SK-N-SH treated with all-trans-retinoic acid at 6 μM for 48 hours (cell line): ENCODE measurements at regions not wholly inside any gene's neighbourhood (a gene's known extent, or its start where the extent isn't known, plus 50 kb on each side); places are given as distances from the start of the nearest gene placed in this dataset.

ENCODE experiments used
- ATAC-seq: fragments of 200-7000 bp; cut with Tn5 transposase; 3 replicates; pipeline ENCODE4 v1.9.1; 2020; ENCODE audit warnings: mild to moderate bottlenecking, moderate library complexity
- ARNTL ChIP-seq: fragments of 450-650 bp; formaldehyde crosslinking; IDR thresholded peaks from 2 replicates; pipeline ENCODE4 v1.5.0; 2020; ENCODE audit warnings: low read depth, mild to moderate bottlenecking, moderate library complexity, borderline replicate concordance
- BACH2 ChIP-seq: fragments of 250-450 bp; sonication (Bioruptor Pico); IDR thresholded peaks from 2 replicates; pipeline ENCODE4 v1.9.0; 2021; ENCODE audit warnings: mild to moderate bottlenecking, borderline replicate concordance
- CSDC2 ChIP-seq: fragments of 250-450 bp; sonication (Bioruptor Pico); IDR thresholded peaks from 2 replicates; pipeline ENCODE4 v1.5.0; 2020; ENCODE audit warnings: mild to moderate bottlenecking, moderate library complexity
- GLIS3 ChIP-seq: fragments of 250-450 bp; sonication (Bioruptor Pico); IDR thresholded peaks from 2 replicates; pipeline ENCODE4 v1.5.0; 2020; ENCODE audit warnings: mild to moderate bottlenecking, moderate library complexity
- OSR1 ChIP-seq: fragments of 250-450 bp; sonication (Bioruptor Pico); IDR thresholded peaks from 2 replicates; pipeline ENCODE4 v1.8.0; 2022; ENCODE audit warnings: moderate library complexity, mild to moderate bottlenecking, inconsistent platforms
- PPARA ChIP-seq: fragments of 250-450 bp; sonication (Bioruptor Pico); IDR thresholded peaks from 2 replicates; pipeline ENCODE4 v1.5.0; 2020; ENCODE audit warnings: mild to moderate bottlenecking, borderline replicate concordance
- RARB ChIP-seq: fragments of 250-450 bp; sonication (Bioruptor Pico); IDR thresholded peaks from 2 replicates; pipeline ENCODE4 v1.8.0; 2021; ENCODE audit warnings: mild to moderate bottlenecking, moderate library complexity
- SNAI2 ChIP-seq: fragments of 250-450 bp; sonication (Bioruptor Pico); IDR thresholded peaks from 2 replicates; pipeline ENCODE4 v1.5.0; 2020; ENCODE audit warnings: mild to moderate bottlenecking, moderate library complexity
- TCF4 ChIP-seq: fragments of 250-450 bp; sonication (Bioruptor Pico); IDR thresholded peaks from 2 replicates; pipeline ENCODE4 v1.8.0; 2021; ENCODE audit warnings: mild to moderate bottlenecking, moderate library complexity, borderline replicate concordance
- TOX ChIP-seq: fragments of 250-450 bp; sonication (Bioruptor Pico); IDR thresholded peaks from 2 replicates; pipeline ENCODE4 v1.8.0; 2021; ENCODE audit warnings: mild to moderate bottlenecking, moderate library complexity, borderline replicate concordance
- ZC3H10 ChIP-seq: fragments of 250-450 bp; sonication (Bioruptor Pico); IDR thresholded peaks from 2 replicates; pipeline ENCODE4 v1.5.1; 2021; ENCODE audit warnings: mild to moderate bottlenecking, moderate library complexity
- ZFP3 ChIP-seq: fragments of 250-450 bp; sonication (Bioruptor Pico); IDR thresholded peaks from 2 replicates; pipeline ENCODE4 v1.5.0; 2020; ENCODE audit warnings: mild to moderate bottlenecking, moderate library complexity
- ZFP30 ChIP-seq: fragments of 450-650 bp; formaldehyde crosslinking; IDR thresholded peaks from 2 replicates; pipeline ENCODE4 v1.5.0; 2022; ENCODE audit warnings: mild to moderate bottlenecking, moderate library complexity
- ZNF565 ChIP-seq: fragments of 450-650 bp; formaldehyde crosslinking; conservative IDR thresholded peaks from 2 replicates; pipeline ENCODE4 v1.5.0; 2020; ENCODE audit warnings: low read depth, mild to moderate bottlenecking, moderate library complexity
- ZNF70 ChIP-seq: fragments of 450-650 bp; formaldehyde crosslinking; IDR thresholded peaks from 2 replicates; pipeline ENCODE4 v1.5.0; 2020; ENCODE audit warnings: mild to moderate bottlenecking, moderate library complexity
- ZNF8 ChIP-seq: fragments of 450-650 bp; formaldehyde crosslinking; IDR thresholded peaks from 2 replicates; pipeline ENCODE4 v1.5.0; 2020; ENCODE audit warnings: mild to moderate bottlenecking, moderate library complexity
- TF ChIP-seq, protein P1 (sequence below): fragments of 250-450 bp; sonication (Bioruptor Pico); IDR thresholded peaks from 2 replicates; pipeline ENCODE4 v1.8.0; 2021; ENCODE audit warnings: low read depth, mild to moderate bottlenecking, moderate library complexity, borderline replicate concordance
- TF ChIP-seq, protein P2 (sequence below): fragments of 250-450 bp; sonication (Bioruptor Pico); IDR thresholded peaks from 2 replicates; pipeline ENCODE4 v1.5.1; 2020; ENCODE audit warnings: low read depth, mild to moderate bottlenecking, moderate library complexity
- TF ChIP-seq, protein P3 (sequence below): fragments of 250-450 bp; sonication (Bioruptor Pico); IDR thresholded peaks from 2 replicates; pipeline ENCODE4 v1.5.0; 2020; ENCODE audit warnings: mild to moderate bottlenecking, moderate library complexity
- TF ChIP-seq, protein P4 (sequence below): fragments of 250-450 bp; sonication (Bioruptor Pico); IDR thresholded peaks from 2 replicates; pipeline ENCODE4 v1.5.1; 2021; ENCODE audit warnings: mild to moderate bottlenecking, moderate library complexity

DNA sequence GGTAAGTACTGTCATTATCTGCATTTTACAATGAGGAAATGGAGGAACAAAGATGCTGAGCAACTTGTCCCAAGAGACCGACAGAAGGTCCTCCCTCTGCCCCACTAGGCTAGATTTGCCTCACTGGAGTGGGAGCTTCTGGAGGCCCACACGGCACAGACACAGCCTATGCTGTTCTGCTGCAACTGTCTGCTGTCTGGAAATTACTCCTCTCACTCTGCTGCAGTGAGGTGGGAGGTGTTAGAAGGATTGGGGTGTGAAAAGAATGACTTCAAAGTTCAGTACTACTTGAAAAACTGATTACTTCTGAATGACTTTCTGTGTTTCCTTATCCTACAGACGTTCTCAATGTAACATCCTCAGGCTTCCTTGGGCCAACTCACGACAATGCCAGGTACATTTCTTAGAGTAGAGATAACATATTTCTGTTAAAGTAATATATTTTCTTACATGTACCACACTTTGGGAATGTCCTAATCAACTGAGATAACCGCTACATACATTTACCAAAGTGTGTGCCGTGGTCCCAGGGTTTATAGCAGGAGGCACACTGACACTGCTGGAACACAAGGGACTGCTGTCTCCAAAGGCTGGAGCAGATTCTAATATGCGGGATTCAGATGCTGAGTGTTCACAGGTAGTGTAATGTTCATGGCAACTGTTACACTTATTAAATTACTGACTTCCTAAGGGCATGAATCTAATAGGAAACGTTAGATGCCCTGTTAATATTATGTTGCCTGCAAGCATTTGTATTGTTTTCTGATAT, 53.5 kb upstream of the WASF3 start:
- TF ChIP-seq ARNTL (no peak), CSDC2 (CRISPR knock-in tag) (no peak), TCF4 (CRISPR knock-in tag) (no peak), RARB (CRISPR knock-in tag) (no peak), SNAI2 (CRISPR knock-in tag) (no peak), ZNF8 (no peak), GLIS3 (CRISPR knock-in tag) (no peak), ZNF565 (CRISPR knock-in tag) (no peak), ZFP30 (CRISPR knock-in tag) (no peak), BACH2 (no peak), TOX (no peak), PPARA (no peak), ZFP3 (CRISPR knock-in tag) (no peak), ZNF70 (CRISPR knock-in tag) (no peak), ZC3H10 (CRISPR knock-in tag) (no peak), OSR1 (CRISPR knock-in tag) (no peak)
- TF ChIP-seq, protein P1, sequence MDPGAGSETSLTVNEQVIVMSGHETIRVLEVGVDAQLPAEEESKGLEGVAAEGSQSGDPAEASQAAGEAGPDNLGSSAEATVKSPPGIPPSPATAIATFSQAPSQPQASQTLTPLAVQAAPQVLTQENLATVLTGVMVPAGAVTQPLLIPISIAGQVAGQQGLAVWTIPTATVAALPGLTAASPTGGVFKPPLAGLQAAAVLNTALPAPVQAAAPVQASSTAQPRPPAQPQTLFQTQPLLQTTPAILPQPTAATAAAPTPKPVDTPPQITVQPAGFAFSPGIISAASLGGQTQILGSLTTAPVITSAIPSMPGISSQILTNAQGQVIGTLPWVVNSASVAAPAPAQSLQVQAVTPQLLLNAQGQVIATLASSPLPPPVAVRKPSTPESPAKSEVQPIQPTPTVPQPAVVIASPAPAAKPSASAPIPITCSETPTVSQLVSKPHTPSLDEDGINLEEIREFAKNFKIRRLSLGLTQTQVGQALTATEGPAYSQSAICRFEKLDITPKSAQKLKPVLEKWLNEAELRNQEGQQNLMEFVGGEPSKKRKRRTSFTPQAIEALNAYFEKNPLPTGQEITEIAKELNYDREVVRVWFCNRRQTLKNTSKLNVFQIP (CRISPR knock-in tag): no peak
- TF ChIP-seq, protein P2, sequence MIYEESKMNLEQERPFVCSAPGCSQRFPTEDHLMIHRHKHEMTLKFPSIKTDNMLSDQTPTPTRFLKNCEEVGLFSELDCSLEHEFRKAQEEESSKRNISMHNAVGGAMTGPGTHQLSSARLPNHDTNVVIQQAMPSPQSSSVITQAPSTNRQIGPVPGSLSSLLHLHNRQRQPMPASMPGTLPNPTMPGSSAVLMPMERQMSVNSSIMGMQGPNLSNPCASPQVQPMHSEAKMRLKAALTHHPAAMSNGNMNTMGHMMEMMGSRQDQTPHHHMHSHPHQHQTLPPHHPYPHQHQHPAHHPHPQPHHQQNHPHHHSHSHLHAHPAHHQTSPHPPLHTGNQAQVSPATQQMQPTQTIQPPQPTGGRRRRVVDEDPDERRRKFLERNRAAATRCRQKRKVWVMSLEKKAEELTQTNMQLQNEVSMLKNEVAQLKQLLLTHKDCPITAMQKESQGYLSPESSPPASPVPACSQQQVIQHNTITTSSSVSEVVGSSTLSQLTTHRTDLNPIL (CRISPR knock-in tag): no peak
- TF ChIP-seq, protein P3, sequence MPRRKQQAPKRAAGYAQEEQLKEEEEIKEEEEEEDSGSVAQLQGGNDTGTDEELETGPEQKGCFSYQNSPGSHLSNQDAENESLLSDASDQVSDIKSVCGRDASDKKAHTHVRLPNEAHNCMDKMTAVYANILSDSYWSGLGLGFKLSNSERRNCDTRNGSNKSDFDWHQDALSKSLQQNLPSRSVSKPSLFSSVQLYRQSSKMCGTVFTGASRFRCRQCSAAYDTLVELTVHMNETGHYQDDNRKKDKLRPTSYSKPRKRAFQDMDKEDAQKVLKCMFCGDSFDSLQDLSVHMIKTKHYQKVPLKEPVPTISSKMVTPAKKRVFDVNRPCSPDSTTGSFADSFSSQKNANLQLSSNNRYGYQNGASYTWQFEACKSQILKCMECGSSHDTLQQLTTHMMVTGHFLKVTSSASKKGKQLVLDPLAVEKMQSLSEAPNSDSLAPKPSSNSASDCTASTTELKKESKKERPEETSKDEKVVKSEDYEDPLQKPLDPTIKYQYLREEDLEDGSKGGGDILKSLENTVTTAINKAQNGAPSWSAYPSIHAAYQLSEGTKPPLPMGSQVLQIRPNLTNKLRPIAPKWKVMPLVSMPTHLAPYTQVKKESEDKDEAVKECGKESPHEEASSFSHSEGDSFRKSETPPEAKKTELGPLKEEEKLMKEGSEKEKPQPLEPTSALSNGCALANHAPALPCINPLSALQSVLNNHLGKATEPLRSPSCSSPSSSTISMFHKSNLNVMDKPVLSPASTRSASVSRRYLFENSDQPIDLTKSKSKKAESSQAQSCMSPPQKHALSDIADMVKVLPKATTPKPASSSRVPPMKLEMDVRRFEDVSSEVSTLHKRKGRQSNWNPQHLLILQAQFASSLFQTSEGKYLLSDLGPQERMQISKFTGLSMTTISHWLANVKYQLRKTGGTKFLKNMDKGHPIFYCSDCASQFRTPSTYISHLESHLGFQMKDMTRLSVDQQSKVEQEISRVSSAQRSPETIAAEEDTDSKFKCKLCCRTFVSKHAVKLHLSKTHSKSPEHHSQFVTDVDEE (CRISPR knock-in tag): no peak
- TF ChIP-seq, protein P4, sequence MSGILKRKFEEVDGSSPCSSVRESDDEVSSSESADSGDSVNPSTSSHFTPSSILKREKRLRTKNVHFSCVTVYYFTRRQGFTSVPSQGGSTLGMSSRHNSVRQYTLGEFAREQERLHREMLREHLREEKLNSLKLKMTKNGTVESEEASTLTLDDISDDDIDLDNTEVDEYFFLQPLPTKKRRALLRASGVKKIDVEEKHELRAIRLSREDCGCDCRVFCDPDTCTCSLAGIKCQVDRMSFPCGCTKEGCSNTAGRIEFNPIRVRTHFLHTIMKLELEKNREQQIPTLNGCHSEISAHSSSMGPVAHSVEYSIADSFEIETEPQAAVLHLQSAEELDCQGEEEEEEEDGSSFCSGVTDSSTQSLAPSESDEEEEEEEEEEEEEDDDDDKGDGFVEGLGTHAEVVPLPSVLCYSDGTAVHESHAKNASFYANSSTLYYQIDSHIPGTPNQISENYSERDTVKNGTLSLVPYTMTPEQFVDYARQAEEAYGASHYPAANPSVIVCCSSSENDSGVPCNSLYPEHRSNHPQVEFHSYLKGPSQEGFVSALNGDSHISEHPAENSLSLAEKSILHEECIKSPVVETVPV: no peak
- no peak for ATAC-seq
